ENCODE measurements at regions not wholly inside any gene's neighbourhood (a gene's known extent, or its start where the extent isn't known, plus 50 kb on each side); places are given as distances from the start of the nearest gene placed in this dataset.
"Not testable (repeated sequence)": the region's sequence is repeated elsewhere in the genome, so short reads cannot be mapped to it uniquely, and the experiment has no call there.

DNA sequence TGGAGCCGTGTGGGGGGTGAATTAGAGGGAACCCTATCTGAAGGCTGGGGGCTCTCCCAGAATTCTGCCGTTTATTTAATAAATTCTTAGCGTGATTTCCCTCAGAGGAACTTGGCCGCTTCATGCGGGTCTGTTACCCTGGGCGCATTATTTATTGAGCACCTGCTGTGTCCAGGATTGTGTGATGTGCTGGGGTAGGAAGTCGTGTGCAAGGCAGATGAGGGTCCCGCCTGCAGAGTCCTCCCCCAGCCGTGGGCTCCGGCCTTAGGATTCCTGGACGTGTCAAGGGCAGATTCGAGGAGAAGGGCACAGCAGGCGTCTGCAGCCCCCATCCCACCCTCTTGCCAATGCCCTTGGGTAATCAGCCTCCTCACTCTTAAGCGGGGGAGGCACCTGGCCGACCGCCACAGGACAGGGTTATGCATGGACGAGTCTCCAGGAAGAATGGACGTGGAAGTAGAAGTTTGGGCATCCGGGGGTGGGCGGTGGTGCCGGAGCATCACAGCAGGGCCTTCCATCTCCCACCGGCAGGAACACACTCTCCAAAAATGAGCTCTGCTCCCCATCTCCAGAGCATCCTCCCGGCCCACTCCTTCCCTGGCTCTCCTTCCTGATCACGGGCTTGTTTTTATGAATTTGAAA is 233.3 kb upstream of the C1orf174 start:
- Histone ChIP-seq H3K9me3 (ENCODE audit: control insufficient read depth in 2 of 2, low read length in 2 of 2) (no peaks in the 10 kb centered on the region), H3K4me3 (ENCODE audit: low read length in 2 of 2) (no peak overlapping the region), H3K27ac (ENCODE audit: low read depth in 2 of 2, low read length in 2 of 2) (no peak overlapping the region), H3K9ac (ENCODE audit: low read depth in 1 of 2, low read length in 2 of 2) (no peak overlapping the region), H3K27me3 (ENCODE audit: control insufficient read depth in 2 of 2, insufficient read depth in 2 of 2, low read length in 2 of 2) (no peaks in the 10 kb centered on the region), H3K4me1 (ENCODE audit: control insufficient read depth in 2 of 2, insufficient read depth in 2 of 2, low read length in 2 of 2) (no peaks in the 10 kb centered on the region), H3K36me3 (ENCODE audit: control insufficient read depth in 2 of 2, insufficient read depth in 2 of 2, low read length in 2 of 2) (no peaks in the 10 kb centered on the region)

- no peak overlapping the region for H3K9ac ChIP-seq (ENCODE audit: low read depth in 1 of 2, low read length in 2 of 2)
- no peak overlapping the region for H3K4me3 ChIP-seq (ENCODE audit: low read length in 2 of 2)
- H3K27ac ChIP-seq (ENCODE audit: low read depth in 2 of 2, low read length in 2 of 2): no peak overlapping the region
- no peaks in the 10 kb centered on the region for H3K9me3 ChIP-seq (ENCODE audit: control insufficient read depth in 2 of 2, low read length in 2 of 2)
- H3K4me1 ChIP-seq (ENCODE audit: control insufficient read depth in 2 of 2, insufficient read depth in 2 of 2, low read length in 2 of 2): no peaks in the 10 kb centered on the region
- no peaks in the 10 kb centered on the region for H3K36me3 ChIP-seq (ENCODE audit: control insufficient read depth in 2 of 2, insufficient read depth in 2 of 2, low read length in 2 of 2)
- no peaks in the 10 kb centered on the region for H3K27me3 ChIP-seq (ENCODE audit: control insufficient read depth in 2 of 2, insufficient read depth in 2 of 2, low read length in 2 of 2)
Measured at GRCh38 chr1:4133939-4134321, 233.9 kb upstream of the C1orf174 start.

- not testable (repeated sequence) for H3K27ac ChIP-seq (ENCODE audit: low read depth in 2 of 2, low read length in 2 of 2); H3K9ac ChIP-seq (ENCODE audit: low read depth in 1 of 2, low read length in 2 of 2); H3K9me3 ChIP-seq (ENCODE audit: control insufficient read depth in 2 of 2, low read length in 2 of 2); H3K4me1 ChIP-seq (ENCODE audit: control insufficient read depth in 2 of 2, insufficient read depth in 2 of 2, low read length in 2 of 2); H3K36me3 ChIP-seq (ENCODE audit: control insufficient read depth in 2 of 2, insufficient read depth in 2 of 2, low read length in 2 of 2); H3K27me3 ChIP-seq (ENCODE audit: control insufficient read depth in 2 of 2, insufficient read depth in 2 of 2, low read length in 2 of 2); H3K4me3 ChIP-seq (ENCODE audit: low read length in 2 of 2)
Measured at GRCh38 chr1:4135853-4136252, 235.8 kb upstream of the C1orf174 start.

DNA sequence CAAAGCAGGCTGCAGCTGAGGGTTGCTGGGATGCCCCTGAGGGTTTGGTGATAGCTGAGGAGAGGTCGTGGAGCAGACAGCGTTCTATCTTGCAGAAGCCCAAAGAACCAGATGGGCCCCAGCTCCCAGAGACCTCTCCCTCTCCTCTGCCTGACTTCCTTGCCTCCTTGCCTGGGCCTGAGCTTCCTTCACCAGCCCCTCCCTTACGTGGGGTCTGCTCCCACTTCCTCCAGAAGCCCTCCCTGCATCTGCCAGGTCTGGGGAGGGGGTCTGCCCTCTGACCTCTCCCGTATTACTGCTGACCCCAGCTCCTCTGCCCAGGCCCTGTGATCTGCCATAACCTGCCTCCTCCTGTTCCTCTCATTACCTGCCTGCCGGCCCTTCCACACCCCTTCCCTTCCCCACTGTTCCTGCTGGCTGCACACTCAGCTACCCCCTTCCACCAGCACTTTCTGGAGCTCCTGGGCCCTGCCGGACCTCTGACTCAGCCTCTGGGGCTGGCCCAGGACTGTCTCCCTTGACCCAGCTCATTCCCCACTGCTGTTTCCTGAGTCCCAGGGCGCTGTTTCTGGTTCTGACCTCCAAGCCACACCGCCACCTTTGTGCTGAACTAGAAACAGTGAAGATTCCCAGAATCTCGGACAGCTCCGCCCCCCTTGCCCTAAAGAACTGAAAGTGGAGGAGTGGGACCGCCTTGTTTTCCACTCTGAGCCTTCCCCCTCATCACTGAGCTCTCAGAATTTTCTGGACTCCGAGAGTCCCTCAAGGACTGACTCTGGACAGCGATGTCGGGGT is 237.7 kb upstream of the C1orf174 start:
- H3K36me3 ChIP-seq (ENCODE audit: control insufficient read depth in 2 of 2, insufficient read depth in 2 of 2, low read length in 2 of 2): no peaks in the 10 kb centered on the region
- no peak overlapping the region for H3K4me3 ChIP-seq (ENCODE audit: low read length in 2 of 2)
- H3K9ac ChIP-seq (ENCODE audit: low read depth in 1 of 2, low read length in 2 of 2): no peak overlapping the region
- no peaks in the 10 kb centered on the region for H3K27me3 ChIP-seq (ENCODE audit: control insufficient read depth in 2 of 2, insufficient read depth in 2 of 2, low read length in 2 of 2)
- no peak overlapping the region for H3K27ac ChIP-seq (ENCODE audit: low read depth in 2 of 2, low read length in 2 of 2)
- H3K9me3 ChIP-seq (ENCODE audit: control insufficient read depth in 2 of 2, low read length in 2 of 2): no peaks in the 10 kb centered on the region
- no peaks in the 10 kb centered on the region for H3K4me1 ChIP-seq (ENCODE audit: control insufficient read depth in 2 of 2, insufficient read depth in 2 of 2, low read length in 2 of 2)

DNA sequence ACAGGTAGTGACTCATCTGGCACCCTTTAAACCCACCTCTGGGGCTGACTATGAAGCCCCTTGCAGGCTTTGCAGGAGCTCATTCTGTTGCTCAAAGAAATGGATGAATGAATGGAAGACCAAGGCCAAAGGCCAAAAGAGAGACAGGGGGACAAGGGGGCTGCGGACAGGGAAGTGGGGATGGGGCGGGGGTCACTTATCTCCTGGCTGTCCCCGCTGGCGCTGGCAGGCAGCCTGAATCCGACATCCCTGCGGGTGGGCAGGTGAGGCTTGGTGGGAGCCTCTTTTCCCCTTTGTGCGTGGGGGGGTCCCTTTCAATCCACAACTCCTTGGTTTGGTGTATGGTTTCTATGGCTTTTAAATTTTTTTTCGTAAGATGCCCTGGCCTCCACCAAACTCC is 239.6 kb upstream of the C1orf174 start:
- Histone ChIP-seq H3K4me3 (ENCODE audit: low read length in 2 of 2) (no peak overlapping the region), H3K9me3 (ENCODE audit: control insufficient read depth in 2 of 2, low read length in 2 of 2) (no peaks in the 10 kb centered on the region), H3K4me1 (ENCODE audit: control insufficient read depth in 2 of 2, insufficient read depth in 2 of 2, low read length in 2 of 2) (no peaks in the 10 kb centered on the region), H3K36me3 (ENCODE audit: control insufficient read depth in 2 of 2, insufficient read depth in 2 of 2, low read length in 2 of 2) (no peaks in the 10 kb centered on the region), H3K27me3 (ENCODE audit: control insufficient read depth in 2 of 2, insufficient read depth in 2 of 2, low read length in 2 of 2) (no peaks in the 10 kb centered on the region), H3K9ac (ENCODE audit: low read depth in 1 of 2, low read length in 2 of 2) (no peak overlapping the region), H3K27ac (ENCODE audit: low read depth in 2 of 2, low read length in 2 of 2) (no peak overlapping the region)

DNA sequence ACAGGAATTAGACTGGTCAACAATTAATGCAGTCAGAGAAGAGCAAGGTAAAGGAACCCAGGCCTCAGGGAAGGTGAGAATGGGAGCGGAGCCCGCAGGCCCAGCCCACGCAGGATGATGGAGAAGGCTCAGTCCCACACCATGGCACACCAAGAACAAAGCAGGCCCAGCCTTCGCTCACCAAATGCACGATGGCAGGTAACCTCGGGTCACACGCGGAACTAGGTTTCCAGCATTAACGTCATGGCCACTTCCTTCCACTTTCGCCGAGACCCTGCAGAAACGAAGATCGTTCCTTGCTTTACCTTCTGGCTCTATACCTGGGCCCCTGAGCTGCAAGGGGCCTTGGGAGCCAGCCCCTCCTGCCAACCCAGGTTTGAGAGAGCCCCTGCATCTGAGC is 240.2 kb upstream of the C1orf174 start:
- no peaks in the 10 kb centered on the region for H3K4me1 ChIP-seq (ENCODE audit: control insufficient read depth in 2 of 2, insufficient read depth in 2 of 2, low read length in 2 of 2)
- no peaks in the 10 kb centered on the region for H3K9me3 ChIP-seq (ENCODE audit: control insufficient read depth in 2 of 2, low read length in 2 of 2)
- H3K36me3 ChIP-seq (ENCODE audit: control insufficient read depth in 2 of 2, insufficient read depth in 2 of 2, low read length in 2 of 2): no peaks in the 10 kb centered on the region
- H3K4me3 ChIP-seq (ENCODE audit: low read length in 2 of 2): no peak overlapping the region
- no peak overlapping the region for H3K27ac ChIP-seq (ENCODE audit: low read depth in 2 of 2, low read length in 2 of 2)
- H3K9ac ChIP-seq (ENCODE audit: low read depth in 1 of 2, low read length in 2 of 2): no peak overlapping the region
- no peaks in the 10 kb centered on the region for H3K27me3 ChIP-seq (ENCODE audit: control insufficient read depth in 2 of 2, insufficient read depth in 2 of 2, low read length in 2 of 2)

DNA sequence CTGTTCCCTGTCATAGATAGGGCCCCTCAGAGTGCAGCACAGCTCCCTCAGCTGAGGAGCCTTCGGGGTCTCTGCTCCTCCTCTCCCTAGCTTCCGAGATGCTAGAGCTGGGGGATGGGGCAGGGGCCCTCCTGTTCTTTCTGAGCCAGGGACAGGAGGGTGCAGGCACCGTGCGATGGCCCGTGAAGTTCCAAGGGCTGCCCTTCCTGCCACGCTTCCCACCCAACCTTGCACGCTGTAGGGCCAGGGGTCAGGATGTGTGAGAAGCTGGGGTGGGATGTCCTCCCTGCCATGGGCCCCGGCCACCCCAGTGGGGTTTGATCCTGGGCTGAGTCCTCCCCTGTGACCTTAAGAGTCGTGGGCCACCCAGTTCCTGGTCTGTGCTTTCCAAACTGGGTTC is 240.7 kb upstream of the C1orf174 start:
- H3K27me3 ChIP-seq (ENCODE audit: control insufficient read depth in 2 of 2, insufficient read depth in 2 of 2, low read length in 2 of 2): no peaks in the 10 kb centered on the region
- H3K4me3 ChIP-seq (ENCODE audit: low read length in 2 of 2): no peak overlapping the region
- no peaks in the 10 kb centered on the region for H3K36me3 ChIP-seq (ENCODE audit: control insufficient read depth in 2 of 2, insufficient read depth in 2 of 2, low read length in 2 of 2)

DNA sequence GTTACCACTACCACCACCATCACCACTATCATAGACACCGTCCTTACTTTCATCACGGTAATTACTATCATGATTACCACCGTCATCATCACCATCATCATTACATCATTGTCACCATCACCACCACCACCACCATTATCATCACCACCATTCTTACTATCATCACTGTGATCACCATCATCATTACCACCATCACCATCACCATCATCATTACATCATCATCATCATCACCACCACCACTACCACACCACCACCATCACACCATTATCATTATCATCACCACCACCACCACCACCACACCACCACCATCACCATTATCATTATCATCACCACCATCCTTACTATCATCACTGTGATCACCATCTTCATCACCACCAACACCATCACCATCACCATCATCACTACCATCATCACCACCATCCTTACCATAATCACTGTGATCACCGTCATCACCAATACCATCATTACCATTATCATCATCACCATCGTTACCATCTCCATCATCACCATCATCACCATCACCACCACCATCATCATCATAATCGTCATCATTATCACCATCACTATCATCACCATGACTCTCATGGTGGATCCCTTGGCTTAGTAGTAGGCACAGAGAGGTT is 244.4 kb upstream of the C1orf174 start:
- Histone ChIP-seq H3K27ac (ENCODE audit: low read depth in 2 of 2, low read length in 2 of 2) (no peak overlapping the region), H3K36me3 (ENCODE audit: control insufficient read depth in 2 of 2, insufficient read depth in 2 of 2, low read length in 2 of 2) (no peaks in the 10 kb centered on the region), H3K9ac (ENCODE audit: low read depth in 1 of 2, low read length in 2 of 2) (no peak overlapping the region), H3K4me1 (ENCODE audit: control insufficient read depth in 2 of 2, insufficient read depth in 2 of 2, low read length in 2 of 2) (no peaks in the 10 kb centered on the region), H3K9me3 (ENCODE audit: control insufficient read depth in 2 of 2, low read length in 2 of 2) (no peaks in the 10 kb centered on the region), H3K4me3 (ENCODE audit: low read length in 2 of 2) (no peak overlapping the region), H3K27me3 (ENCODE audit: control insufficient read depth in 2 of 2, insufficient read depth in 2 of 2, low read length in 2 of 2) (no peaks in the 10 kb centered on the region)

More for the DNA sequence above, 240.7 kb upstream of the C1orf174 start:
- H3K9ac ChIP-seq (ENCODE audit: low read depth in 1 of 2, low read length in 2 of 2): no peak overlapping the region
- H3K27ac ChIP-seq (ENCODE audit: low read depth in 2 of 2, low read length in 2 of 2): no peak overlapping the region
- no peaks in the 10 kb centered on the region for H3K4me1 ChIP-seq (ENCODE audit: control insufficient read depth in 2 of 2, insufficient read depth in 2 of 2, low read length in 2 of 2)
- H3K9me3 ChIP-seq (ENCODE audit: control insufficient read depth in 2 of 2, low read length in 2 of 2): no peaks in the 10 kb centered on the region

GRCh38 chr1:4146101-4146500 is 246.0 kb upstream of the C1orf174 start:
- H3K4me1 ChIP-seq (ENCODE audit: control insufficient read depth in 2 of 2, insufficient read depth in 2 of 2, low read length in 2 of 2): no peaks in the 10 kb centered on the region
- no peak overlapping the region for H3K27ac ChIP-seq (ENCODE audit: low read depth in 2 of 2, low read length in 2 of 2)
- no peak overlapping the region for H3K9ac ChIP-seq (ENCODE audit: low read depth in 1 of 2, low read length in 2 of 2)
- H3K36me3 ChIP-seq (ENCODE audit: control insufficient read depth in 2 of 2, insufficient read depth in 2 of 2, low read length in 2 of 2): no peaks in the 10 kb centered on the region
- no peaks in the 10 kb centered on the region for H3K27me3 ChIP-seq (ENCODE audit: control insufficient read depth in 2 of 2, insufficient read depth in 2 of 2, low read length in 2 of 2)
- no peak overlapping the region for H3K4me3 ChIP-seq (ENCODE audit: low read length in 2 of 2)
- no peaks in the 10 kb centered on the region for H3K9me3 ChIP-seq (ENCODE audit: control insufficient read depth in 2 of 2, low read length in 2 of 2)

DNA sequence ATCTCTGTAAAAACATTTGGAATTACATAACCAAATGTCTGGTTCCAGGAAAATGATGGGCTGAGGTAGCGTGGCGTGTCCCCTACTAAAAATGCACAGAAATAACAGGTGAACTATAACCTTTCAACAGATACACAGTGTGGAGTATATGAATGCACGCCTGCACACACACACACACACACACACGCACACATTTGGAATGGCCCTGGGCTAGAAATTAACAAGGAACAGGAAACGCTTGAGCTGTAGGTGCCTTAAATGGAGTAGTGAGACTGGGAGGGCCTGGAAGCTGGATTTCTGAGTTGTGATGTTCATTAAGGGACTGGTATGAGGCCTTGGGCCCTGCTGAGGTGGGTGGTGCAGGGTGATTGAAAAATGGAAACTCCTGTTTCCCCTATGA is 246.5 kb upstream of the C1orf174 start:
- Histone ChIP-seq H3K27me3 (ENCODE audit: control insufficient read depth in 2 of 2, insufficient read depth in 2 of 2, low read length in 2 of 2) (no peaks in the 10 kb centered on the region), H3K27ac (ENCODE audit: low read depth in 2 of 2, low read length in 2 of 2) (no peak overlapping the region), H3K4me3 (ENCODE audit: low read length in 2 of 2) (no peak overlapping the region), H3K9ac (ENCODE audit: low read depth in 1 of 2, low read length in 2 of 2) (no peak overlapping the region), H3K36me3 (ENCODE audit: control insufficient read depth in 2 of 2, insufficient read depth in 2 of 2, low read length in 2 of 2) (no peaks in the 10 kb centered on the region), H3K9me3 (ENCODE audit: control insufficient read depth in 2 of 2, low read length in 2 of 2) (no peaks in the 10 kb centered on the region), H3K4me1 (ENCODE audit: control insufficient read depth in 2 of 2, insufficient read depth in 2 of 2, low read length in 2 of 2) (no peaks in the 10 kb centered on the region)
